GM12878 (cell line): ENCODE measurements at regions not wholly inside any gene's neighbourhood (a gene's known extent, or its start where the extent isn't known, plus 50 kb on each side); places are given as distances from the start of the nearest gene placed in this dataset.

Experiments used
- ATAC-seq: fragments of 200-7000 bp; cut with Tn5 transposase; 3 replicates; pipeline ENCODE4 v1.9.1; 2020; ENCODE audit warnings: mild to moderate bottlenecking, moderate library complexity
- BruUV-seq: library from RNA; stranded (reverse); fragments of 400-500 nt; replicated peaks from 2 replicates; lab custom pipeline; 2021; lab: Mats Ljungman, UMichigan
- CTCF ChIA-PET: fragments of 300-600 bp; sonication (Branson Sonifier 250); formaldehyde crosslinking; extraction: SDS; loops from one replicate; lab custom pipeline; 2021; ENCODE audit warnings: inconsistent platforms; lab: Yijun Ruan, JAX
- POLR2A ChIA-PET: fragments of 350-600 bp; formaldehyde crosslinking; extraction: SDS; loops from one replicate; lab custom pipeline; 2021; ENCODE audit warnings: inconsistent platforms; lab: Charles Lee
- RAD21 ChIA-PET: fragments of 300-600 bp; sonication (Branson Sonifier 250); formaldehyde crosslinking; loops from one replicate; lab custom pipeline; 2023; ENCODE audit warnings: antibody characterized with exemption; ENCODE audit not compliant: unreplicated experiment; lab: Charles Lee
- SMC1A ChIA-PET: fragments of 300-600 bp; sonication (Branson Sonifier 250); formaldehyde crosslinking; loops from one replicate; lab custom pipeline; 2023; ENCODE audit not compliant: unreplicated experiment, uncharacterized antibody; lab: Charles Lee
- DNase-seq: peaks from one replicate; pipeline ENCODE4 v3.0.0-alpha.2; 2011; ENCODE audit warnings: low read depth, low spot score
- FAIRE-seq: peaks from 3 replicates; lab custom pipeline; 2011; peaks lifted over from hg19 to GRCh38; lab: Jason Lieb, UNC
- H2AFZ ChIP-seq: 2 replicates; pipeline ENCODE4 v1.6.0; 2011; ENCODE audit warnings: low read depth, low read length, control low read depth; ENCODE audit not compliant: control insufficient read depth
- H3K27ac ChIP-seq: 2 replicates; pipeline ENCODE4 v1.5.1; 2011; ENCODE audit warnings: control low read depth; ENCODE audit not compliant: control insufficient read depth, insufficient read depth
- H3K27me3 ChIP-seq, 2 experiments: replicated peaks in 1 of 2; 2 replicates each; pipeline versions ENCODE4 v1.6.0 to v1.6.1; 2011; ENCODE audit warnings: low read length in 1 of 2; ENCODE audit not compliant: control insufficient read depth in 2 of 2, insufficient read depth in 2 of 2
- H3K36me3 ChIP-seq, 2 experiments: 2 replicates each; pipeline ENCODE4 v1.5.1; 2011; ENCODE audit warnings: low read length in 1 of 2; ENCODE audit not compliant: control insufficient read depth in 2 of 2, insufficient read depth in 2 of 2
- H3K4me1 ChIP-seq: 2 replicates; pipeline ENCODE4 v1.6.1; 2011; ENCODE audit warnings: mild to moderate bottlenecking, low read length, moderate library complexity, mixed read lengths; ENCODE audit not compliant: control insufficient read depth, insufficient read depth
- H3K4me2 ChIP-seq: 2 replicates; pipeline ENCODE4 v1.6.0; 2011; ENCODE audit warnings: control low read depth; ENCODE audit not compliant: control insufficient read depth, insufficient read depth
- H3K4me3 ChIP-seq: fragments of 200-600 bp; sonication (generic); 2 replicates; pipeline ENCODE4 v1.5.1; 2016
- H3K79me2 ChIP-seq: 2 replicates; pipeline ENCODE4 v1.6.0; 2011; ENCODE audit warnings: low read length; ENCODE audit not compliant: control insufficient read depth, insufficient read depth
- H3K9ac ChIP-seq: 2 replicates; pipeline ENCODE4 v1.8.0; 2011; ENCODE audit warnings: low read length, control low read depth, mixed read lengths; ENCODE audit not compliant: control insufficient read depth, insufficient read depth
- H3K9me3 ChIP-seq: replicated peaks from 3 replicates; pipeline ENCODE4 v1.5.1; 2011; ENCODE audit warnings: mild to moderate bottlenecking, low read length; ENCODE audit not compliant: control insufficient read depth, insufficient read depth
- H4K20me1 ChIP-seq: 2 replicates; pipeline ENCODE4 v1.6.0; 2011; ENCODE audit not compliant: control insufficient read depth, insufficient read depth
- IRF5 ChIP-seq: fragments of 450-650 bp; IDR thresholded peaks from 2 replicates; pipeline ENCODE4 v1.6.1; 2017; ENCODE audit warnings: borderline replicate concordance
- MEF2A ChIP-seq: IDR thresholded peaks from 2 replicates; pipeline ENCODE4 v1.6.1; 2011; ENCODE audit warnings: low read depth, mild to moderate bottlenecking, low read length, moderate library complexity; ENCODE audit not compliant: insufficient read depth
- NFYB ChIP-seq: IDR thresholded peaks from 2 replicates; pipeline ENCODE4 v1.6.1; 2011; ENCODE audit warnings: low read depth, mild to moderate bottlenecking, low read length, improper control_type of control experiment, moderate library complexity; ENCODE audit not compliant: insufficient read depth
- POLR2AphosphoS5 ChIP-seq: IDR thresholded peaks from 2 replicates; pipeline ENCODE4 v1.6.1; 2011; ENCODE audit warnings: mild to moderate bottlenecking, low read length, inconsistent platforms
- RBBP5 ChIP-seq: fragments of 200-600 bp; sonication (generic); conservative IDR thresholded peaks from 2 replicates; pipeline ENCODE4 v1.6.1; 2016
- SMAD1 ChIP-seq: fragments of 450-650 bp; IDR thresholded peaks from 2 replicates; pipeline ENCODE4 v1.6.1; 2018; ENCODE audit warnings: mild to moderate bottlenecking, low read depth; ENCODE audit not compliant: partially characterized antibody
- WGBS: methylation state at CpG from one replicate; pipeline ENCODE4 v1.1.6; 2016; ENCODE audit warnings: low lambda C conversion rate; ENCODE audit not compliant: insufficient replicate concordance, insufficient coverage; ENCODE audit errors: missing lambda C conversion rate; 5-methylcytosine and 5-hydroxymethylcytosine counted together
- in situ Hi-C: fragments of 300-500 bp; cut with MboI; formaldehyde crosslinking; loops from 9 replicates; pipeline ENCODE4 v1.14.3; 2018; ENCODE audit warnings: mixed read lengths
- intact Hi-C: fragments of 100-400 bp; cut with micrococcal nuclease; formaldehyde crosslinking; loops from one replicate; pipeline ENCODE4 v1.14.2; 2022; ENCODE audit not compliant: unreplicated experiment
- TF ChIP-seq, protein P1 (sequence below): IDR thresholded peaks from 2 replicates; pipeline ENCODE4 v1.6.1; 2012; ENCODE audit warnings: low read length, inconsistent platforms

GRCh38 chr14:53331247-53331646 lies 178.1 kb upstream of the DDHD1 start:
- H3K36me3 ChIP-seq, result no peaks in the 10 kb centered on the region
- no peak overlapping the region for H3K27ac ChIP-seq
- H3K4me1 ChIP-seq, result no peaks in the 10 kb centered on the region
- H2AFZ ChIP-seq, result no peak overlapping the region
- DNase-seq (no peak), ATAC-seq (no peak), FAIRE-seq (no peak)
- no TSS peak for BruUV-seq
- H3K79me2 ChIP-seq, result no peaks in the 10 kb centered on the region
- no peaks in the 10 kb centered on the region for H4K20me1 ChIP-seq
- no peak overlapping the region for H3K9ac ChIP-seq
- 0% methylated on average over 1 of the region's 1 CpG for WGBS
- ChIA-PET CTCF (no interaction called here), SMC1A (interaction anchor here (1.0 to 1.5 kb wide), 2 partner anchors 15 to 82 kb away, joined by 3 to 4 read pairs; no protein-coding TSS in a partner anchor), POLR2A (no interaction called here), RAD21 (no interaction called here)
- H3K4me2 ChIP-seq, result no peak overlapping the region
- no peak for TF ChIP-seq RBBP5
- TF ChIP-seq SMAD1, result no peak
- TF ChIP-seq IRF5, result no peak
- TF ChIP-seq, protein P1, sequence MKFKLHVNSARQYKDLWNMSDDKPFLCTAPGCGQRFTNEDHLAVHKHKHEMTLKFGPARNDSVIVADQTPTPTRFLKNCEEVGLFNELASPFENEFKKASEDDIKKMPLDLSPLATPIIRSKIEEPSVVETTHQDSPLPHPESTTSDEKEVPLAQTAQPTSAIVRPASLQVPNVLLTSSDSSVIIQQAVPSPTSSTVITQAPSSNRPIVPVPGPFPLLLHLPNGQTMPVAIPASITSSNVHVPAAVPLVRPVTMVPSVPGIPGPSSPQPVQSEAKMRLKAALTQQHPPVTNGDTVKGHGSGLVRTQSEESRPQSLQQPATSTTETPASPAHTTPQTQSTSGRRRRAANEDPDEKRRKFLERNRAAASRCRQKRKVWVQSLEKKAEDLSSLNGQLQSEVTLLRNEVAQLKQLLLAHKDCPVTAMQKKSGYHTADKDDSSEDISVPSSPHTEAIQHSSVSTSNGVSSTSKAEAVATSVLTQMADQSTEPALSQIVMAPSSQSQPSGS, result no peak
- no peak for TF ChIP-seq NFYB
- no peak for TF ChIP-seq MEF2A
- TF ChIP-seq POLR2AphosphoS5, result no peak
- no peaks in the 10 kb centered on the region for H3K9me3 ChIP-seq
- intact Hi-C loops, result no loop called here
- no peaks in the 10 kb centered on the region for H3K27me3 ChIP-seq
- H3K4me3 ChIP-seq, result no peak overlapping the region
- in situ Hi-C loops, result no loop called here
